Activated CD8-positive, alpha-beta memory T cell treated with anti-CD3 and anti-CD28 coated beads, Interleukin-2, amount 50 U/mL, for 1 hour (primary cell): ENCODE measurements at regions not wholly inside any gene's neighbourhood (a gene's known extent, or its start where the extent isn't known, plus 50 kb on each side); places are given as distances from the start of the nearest gene placed in this dataset.

Experiments
- DNase-seq: peaks from one replicate; pipeline ENCODE4 v3.0.0-alpha.2; 2020; ENCODE audit errors: extremely low read depth

GRCh38 chr1:201656311-201657032, 117.5 kb downstream of the NAV1 start:
- no peak for DNase-seq

GRCh38 chr1:201659572-201659971, 120.6 kb downstream of the NAV1 start:
- DNase-seq: no peak

- no peak for DNase-seq
These were observed 122.2 kb downstream of the NAV1 start for GRCh38 chr1:201660931-201661822.

GRCh38 chr1:201661823-201662359, 123.0 kb downstream of the NAV1 start:
- no peak for DNase-seq

GRCh38 chr1:201662646-201663045, 123.7 kb downstream of the NAV1 start:
- no peak for DNase-seq

- DNase-seq: no peak
These were observed 124.7 kb downstream of the NAV1 start for GRCh38 chr1:201663491-201664113.

- no peak for DNase-seq
These were observed 126.1 kb downstream of the NAV1 start for GRCh38 chr1:201665036-201665435.

- DNase-seq: no peak
These were observed 127.2 kb downstream of the NAV1 start for GRCh38 chr1:201666102-201666501.

GRCh38 chr1:201666645-201667044, 127.7 kb downstream of the NAV1 start:
- no peak for DNase-seq

GRCh38 chr1:201667479-201667878, 128.6 kb downstream of the NAV1 start:
- DNase-seq: no peak

GRCh38 chr1:201670517-201670916, 131.6 kb downstream of the NAV1 start:
- no peak for DNase-seq

- DNase-seq: no peak
These were observed 133.8 kb downstream of the NAV1 start for GRCh38 chr1:201672685-201673084.

- no peak for DNase-seq
These were observed 134.2 kb downstream of the NAV1 start for GRCh38 chr1:201673093-201673492.

- DNase-seq: no peak
These were observed 135.0 kb downstream of the NAV1 start for GRCh38 chr1:201673915-201674314.

- DNase-seq: no peak
These were observed 136.2 kb downstream of the NAV1 start for GRCh38 chr1:201675143-201675542.

GRCh38 chr1:201676197-201676596, 137.3 kb downstream of the NAV1 start:
- DNase-seq: no peak

GRCh38 chr1:201676641-201677040, 137.7 kb downstream of the NAV1 start:
- DNase-seq: no peak

- DNase-seq: no peak
These were observed 139.6 kb downstream of the NAV1 start for GRCh38 chr1:201678264-201679101.

- no peak for DNase-seq
These were observed 142.4 kb downstream of the NAV1 start for GRCh38 chr1:201681375-201681774.

- DNase-seq: no peak
These were observed 144.0 kb downstream of the NAV1 start for GRCh38 chr1:201682964-201683363.

GRCh38 chr1:201683397-201683796, 144.5 kb downstream of the NAV1 start:
- no peak for DNase-seq
